ENCODE measurements at regions not wholly inside any gene's neighbourhood (a gene's known extent, or its start where the extent isn't known, plus 50 kb on each side); places are given as distances from the start of the nearest gene placed in this dataset.

DNA sequence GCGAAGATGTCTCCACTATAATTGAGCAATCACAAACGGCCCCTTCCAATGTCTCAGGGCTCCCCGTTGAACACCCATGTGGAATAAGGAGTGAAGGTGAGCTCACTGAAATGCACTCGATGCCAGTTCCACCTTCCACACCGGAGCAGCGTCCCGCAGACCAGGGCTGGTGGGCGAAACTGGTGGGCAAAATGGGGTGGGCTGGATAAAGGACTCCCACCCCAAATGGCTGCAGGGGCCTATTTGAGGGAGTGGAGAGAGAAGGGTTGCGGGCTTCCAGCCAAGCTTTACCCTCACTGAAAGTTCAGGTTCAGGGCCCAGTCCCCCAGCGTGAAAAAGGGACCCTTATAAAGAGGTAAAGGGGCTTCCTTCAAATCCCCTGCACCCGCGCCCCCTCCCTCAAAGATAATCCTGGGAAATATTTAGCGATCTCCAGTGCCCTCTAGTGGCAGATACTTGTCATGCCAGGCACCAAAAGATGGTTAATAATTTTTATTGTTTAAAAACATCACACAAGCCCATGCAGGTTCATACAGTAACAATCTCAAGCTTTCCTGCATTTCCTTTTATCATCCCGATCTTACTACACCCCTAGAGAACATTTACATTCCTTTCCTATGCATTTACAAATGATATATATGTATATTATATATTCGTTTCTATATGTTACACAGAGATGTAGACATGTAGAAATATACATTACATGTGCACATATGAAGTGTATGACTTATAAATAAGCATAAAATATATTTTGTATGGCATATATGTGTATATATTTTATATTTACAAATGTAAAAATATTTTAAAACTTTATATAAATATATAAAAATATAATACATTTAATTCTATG is 58.2 kb upstream of the NKX2-2 start:
- TF ChIP-seq, protein P1, sequence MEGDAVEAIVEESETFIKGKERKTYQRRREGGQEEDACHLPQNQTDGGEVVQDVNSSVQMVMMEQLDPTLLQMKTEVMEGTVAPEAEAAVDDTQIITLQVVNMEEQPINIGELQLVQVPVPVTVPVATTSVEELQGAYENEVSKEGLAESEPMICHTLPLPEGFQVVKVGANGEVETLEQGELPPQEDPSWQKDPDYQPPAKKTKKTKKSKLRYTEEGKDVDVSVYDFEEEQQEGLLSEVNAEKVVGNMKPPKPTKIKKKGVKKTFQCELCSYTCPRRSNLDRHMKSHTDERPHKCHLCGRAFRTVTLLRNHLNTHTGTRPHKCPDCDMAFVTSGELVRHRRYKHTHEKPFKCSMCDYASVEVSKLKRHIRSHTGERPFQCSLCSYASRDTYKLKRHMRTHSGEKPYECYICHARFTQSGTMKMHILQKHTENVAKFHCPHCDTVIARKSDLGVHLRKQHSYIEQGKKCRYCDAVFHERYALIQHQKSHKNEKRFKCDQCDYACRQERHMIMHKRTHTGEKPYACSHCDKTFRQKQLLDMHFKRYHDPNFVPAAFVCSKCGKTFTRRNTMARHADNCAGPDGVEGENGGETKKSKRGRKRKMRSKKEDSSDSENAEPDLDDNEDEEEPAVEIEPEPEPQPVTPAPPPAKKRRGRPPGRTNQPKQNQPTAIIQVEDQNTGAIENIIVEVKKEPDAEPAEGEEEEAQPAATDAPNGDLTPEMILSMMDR (IDR thresholded peaks at IDR 0.05; ENCODE audit: control insufficient read depth, extremely low read depth, insufficient read depth) = peak; percentile 88
- no peak for DNase-seq (ENCODE audit: low read depth)

GRCh38 chr20:21570285-21570992 is 56.6 kb upstream of the NKX2-2 start:
- DNase-seq (ENCODE audit: low read depth) = no peak
- H3K4me3 ChIP-seq (ENCODE audit: low read depth, low read length) = no peak overlapping the region
- TF ChIP-seq, protein P1 (IDR thresholded peaks at IDR 0.05; ENCODE audit: control insufficient read depth, extremely low read depth, insufficient read depth) = no peak

More for the DNA sequence above, 58.2 kb upstream of the NKX2-2 start:
- no peak overlapping the region for H3K4me3 ChIP-seq (ENCODE audit: low read depth, low read length)

DNA sequence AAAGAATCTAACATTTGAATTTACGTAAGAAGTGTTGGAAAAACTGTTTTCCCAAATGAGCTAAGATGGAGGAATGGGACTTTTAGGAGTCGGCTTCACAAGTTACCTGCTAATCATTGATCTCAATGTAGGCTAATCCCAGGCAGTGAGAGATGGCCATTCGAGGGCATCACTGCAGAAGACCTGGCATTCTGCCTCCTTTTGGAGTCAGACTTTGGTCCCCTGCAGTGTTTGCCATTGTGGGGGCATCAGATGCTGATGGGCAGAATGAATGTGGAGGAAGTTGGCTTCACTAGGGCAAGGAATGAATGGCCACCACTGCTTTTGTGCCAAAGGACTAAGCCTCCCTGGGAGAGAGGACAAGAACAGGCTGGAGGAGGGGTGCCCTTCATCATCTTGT is 55.7 kb upstream of the NKX2-2 start:
- TF ChIP-seq, protein P1 (IDR thresholded peaks at IDR 0.05; ENCODE audit: control insufficient read depth, extremely low read depth, insufficient read depth) = no peak
- no peak for DNase-seq (ENCODE audit: low read depth)
- H3K4me3 ChIP-seq (ENCODE audit: low read depth, low read length) = no peak overlapping the region

GRCh38 chr20:21564127-21564773 is 50.4 kb upstream of the NKX2-2 start:
- TF ChIP-seq, protein P1 (IDR thresholded peaks at IDR 0.05; ENCODE audit: control insufficient read depth, extremely low read depth, insufficient read depth) = no peak
- peak; percentile 23 for DNase-seq (ENCODE audit: low read depth)
- no peak overlapping the region for H3K4me3 ChIP-seq (ENCODE audit: low read depth, low read length)

Measured in LNCaP clone FGC (cell line).